HepG2 (cell line): ENCODE measurements at regions not wholly inside any gene's neighbourhood (a gene's known extent, or its start where the extent isn't known, plus 50 kb on each side); places are given as distances from the start of the nearest gene placed in this dataset.

Experiments used
- ARNTL ChIP-seq: sonication (generic); formaldehyde crosslinking; IDR thresholded peaks from 2 replicates; pipeline ENCODE4 v1.4.0; 2020; ENCODE audit warnings: mild to moderate bottlenecking, missing genetic modification reagents
- CTCF ChIP-seq: sonication (generic); formaldehyde crosslinking; IDR thresholded peaks from 2 replicates; pipeline ENCODE4 v1.5.0; 2020; ENCODE audit warnings: mild to moderate bottlenecking, missing genetic modification reagents, moderate library complexity
- ETS1 ChIP-seq: sonication (generic); formaldehyde crosslinking; IDR thresholded peaks from 2 replicates; pipeline ENCODE4 v1.4.0; 2020; ENCODE audit warnings: missing genetic modification reagents
- HNF1A ChIP-seq, 2 experiments: sonication (generic) in 1 of 2; formaldehyde crosslinking in 1 of 2; IDR thresholded peaks; 2 replicates each; pipeline versions ENCODE4 v1.4.0 to v1.6.1; 2016 to 2020; ENCODE audit warnings: borderline replicate concordance in 1 of 2, low read depth in 1 of 2, mild to moderate bottlenecking in 1 of 2, missing genetic modification reagents in 1 of 2
- SRF ChIP-seq: IDR thresholded peaks from 2 replicates; pipeline ENCODE4 v1.6.1; 2011; ENCODE audit warnings: mild to moderate bottlenecking, low read depth, low read length, moderate library complexity
- YY1 ChIP-seq: IDR thresholded peaks from 2 replicates; pipeline ENCODE4 v1.6.1; 2011; ENCODE audit warnings: low read length, low read depth, moderate library complexity, mild to moderate bottlenecking; ENCODE audit not compliant: insufficient read depth, insufficient replicate concordance

DNA sequence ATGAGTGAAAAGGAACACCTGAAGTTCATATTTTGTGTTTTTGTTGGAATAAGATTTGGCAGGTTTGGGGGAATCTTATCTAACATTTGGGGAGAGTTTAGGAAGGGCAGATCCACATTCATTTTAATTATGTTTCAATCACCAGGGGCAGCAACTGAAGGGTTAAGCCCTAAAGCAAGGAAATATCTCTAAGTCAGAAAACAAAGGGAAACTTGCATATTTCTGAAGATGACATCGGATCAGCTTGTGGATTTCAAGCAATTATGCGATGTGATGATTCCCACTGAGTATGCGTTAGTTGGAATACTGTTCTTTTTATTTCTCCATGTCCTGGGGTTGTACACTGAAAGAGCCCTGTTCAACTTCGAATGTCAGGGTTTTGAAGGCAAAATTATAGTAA lies 59.8 kb upstream of the NFIB start:
- TF ChIP-seq ARNTL (no peak), YY1 (no peak), CTCF (CRISPR knock-in tag) (no peak), SRF (no peak), ETS1 (CRISPR knock-in tag) (no peak), HNF1A (IDR thresholded peaks at IDR 0.05; ENCODE audit: low read depth) (no peak), HNF1A (CRISPR knock-in tag; IDR thresholded peaks at IDR 0.05; ENCODE audit: borderline replicate concordance) (no peak)
